22Rv1 (cell line): ENCODE measurements at regions not wholly inside any gene's neighbourhood (a gene's known extent, or its start where the extent isn't known, plus 50 kb on each side); places are given as distances from the start of the nearest gene placed in this dataset.

Experiments used
- ZFX ChIP-seq: fragments of 450-650 bp; IDR thresholded peaks from 2 replicates; pipeline ENCODE4 v1.6.1; 2017; ENCODE audit warnings: antibody characterized with exemption, borderline replicate concordance
- TF ChIP-seq, protein P1 (sequence below): fragments of 450-650 bp; IDR thresholded peaks from 2 replicates; pipeline ENCODE4 v1.5.1; 2017; ENCODE audit warnings: mild to moderate bottlenecking

DNA sequence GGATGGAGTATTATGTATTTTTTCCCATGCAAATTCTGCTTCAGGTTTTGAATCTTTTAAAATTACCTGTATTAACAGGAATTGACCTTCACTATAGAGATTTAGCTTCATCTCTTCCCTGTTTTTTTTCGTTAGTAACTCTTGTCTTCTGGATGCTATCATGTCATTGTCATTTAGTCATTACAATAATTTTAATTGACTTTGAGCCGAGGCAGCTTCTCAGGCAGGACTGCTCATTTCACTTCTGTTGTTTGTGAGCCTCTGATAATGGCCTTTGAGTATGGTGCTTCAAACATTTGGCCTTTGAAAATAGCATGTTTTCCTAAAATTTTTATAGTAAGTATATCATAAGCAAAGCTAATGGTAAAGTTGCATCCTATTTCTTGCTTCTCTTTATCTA, 375.1 kb upstream of the MMS22L start:
- TF ChIP-seq, protein P1, sequence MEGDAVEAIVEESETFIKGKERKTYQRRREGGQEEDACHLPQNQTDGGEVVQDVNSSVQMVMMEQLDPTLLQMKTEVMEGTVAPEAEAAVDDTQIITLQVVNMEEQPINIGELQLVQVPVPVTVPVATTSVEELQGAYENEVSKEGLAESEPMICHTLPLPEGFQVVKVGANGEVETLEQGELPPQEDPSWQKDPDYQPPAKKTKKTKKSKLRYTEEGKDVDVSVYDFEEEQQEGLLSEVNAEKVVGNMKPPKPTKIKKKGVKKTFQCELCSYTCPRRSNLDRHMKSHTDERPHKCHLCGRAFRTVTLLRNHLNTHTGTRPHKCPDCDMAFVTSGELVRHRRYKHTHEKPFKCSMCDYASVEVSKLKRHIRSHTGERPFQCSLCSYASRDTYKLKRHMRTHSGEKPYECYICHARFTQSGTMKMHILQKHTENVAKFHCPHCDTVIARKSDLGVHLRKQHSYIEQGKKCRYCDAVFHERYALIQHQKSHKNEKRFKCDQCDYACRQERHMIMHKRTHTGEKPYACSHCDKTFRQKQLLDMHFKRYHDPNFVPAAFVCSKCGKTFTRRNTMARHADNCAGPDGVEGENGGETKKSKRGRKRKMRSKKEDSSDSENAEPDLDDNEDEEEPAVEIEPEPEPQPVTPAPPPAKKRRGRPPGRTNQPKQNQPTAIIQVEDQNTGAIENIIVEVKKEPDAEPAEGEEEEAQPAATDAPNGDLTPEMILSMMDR = no peak
- no peak for TF ChIP-seq ZFX
